ENCODE measurements at regions not wholly inside any gene's neighbourhood (a gene's known extent, or its start where the extent isn't known, plus 50 kb on each side); places are given as distances from the start of the nearest gene placed in this dataset.

GRCh38 chr2:2906091-2906490, 471.5 kb downstream of the EIPR1 start:
- TF ChIP-seq, protein P1, sequence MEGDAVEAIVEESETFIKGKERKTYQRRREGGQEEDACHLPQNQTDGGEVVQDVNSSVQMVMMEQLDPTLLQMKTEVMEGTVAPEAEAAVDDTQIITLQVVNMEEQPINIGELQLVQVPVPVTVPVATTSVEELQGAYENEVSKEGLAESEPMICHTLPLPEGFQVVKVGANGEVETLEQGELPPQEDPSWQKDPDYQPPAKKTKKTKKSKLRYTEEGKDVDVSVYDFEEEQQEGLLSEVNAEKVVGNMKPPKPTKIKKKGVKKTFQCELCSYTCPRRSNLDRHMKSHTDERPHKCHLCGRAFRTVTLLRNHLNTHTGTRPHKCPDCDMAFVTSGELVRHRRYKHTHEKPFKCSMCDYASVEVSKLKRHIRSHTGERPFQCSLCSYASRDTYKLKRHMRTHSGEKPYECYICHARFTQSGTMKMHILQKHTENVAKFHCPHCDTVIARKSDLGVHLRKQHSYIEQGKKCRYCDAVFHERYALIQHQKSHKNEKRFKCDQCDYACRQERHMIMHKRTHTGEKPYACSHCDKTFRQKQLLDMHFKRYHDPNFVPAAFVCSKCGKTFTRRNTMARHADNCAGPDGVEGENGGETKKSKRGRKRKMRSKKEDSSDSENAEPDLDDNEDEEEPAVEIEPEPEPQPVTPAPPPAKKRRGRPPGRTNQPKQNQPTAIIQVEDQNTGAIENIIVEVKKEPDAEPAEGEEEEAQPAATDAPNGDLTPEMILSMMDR (IDR thresholded peaks at IDR 0.05) = no peak
- no peak for TF ChIP-seq POLR2A (IDR thresholded peaks at IDR 0.05)
